ENCODE measurements at regions not wholly inside any gene's neighbourhood (a gene's known extent, or its start where the extent isn't known, plus 50 kb on each side); places are given as distances from the start of the nearest gene placed in this dataset.

DNA sequence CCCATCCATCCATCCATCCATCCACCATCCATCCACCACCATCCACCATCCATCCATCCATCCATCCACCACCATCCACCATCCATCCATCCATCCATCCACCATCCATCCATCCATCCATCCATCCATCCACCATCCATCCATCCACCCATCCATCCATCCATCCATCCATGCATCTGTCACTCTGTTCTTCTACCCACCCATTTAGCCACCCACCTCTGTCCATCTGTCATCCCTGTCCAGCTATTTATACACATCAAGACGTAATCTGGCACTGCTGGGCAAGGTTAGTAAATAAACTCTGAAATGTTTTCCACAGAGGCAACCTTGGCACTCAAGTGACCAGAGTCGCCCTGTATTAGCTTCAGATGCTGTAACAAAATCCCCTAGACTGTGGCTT is 120.9 kb downstream of the RTP5 start:
- Histone ChIP-seq H3K27ac (no peak overlapping the region), H3K4me1 (ENCODE audit: control insufficient read depth in 1 of 2, low read depth in 2 of 2) (no peaks in the 10 kb centered on the region), H3K27me3 (replicated peaks; ENCODE audit: insufficient read depth) (no peaks in the 10 kb centered on the region), H3K4me3 (no peak overlapping the region), H3K36me3 (no peaks in the 10 kb centered on the region), H3K9me3 (no peaks in the 10 kb centered on the region)
- ATAC-seq (ENCODE audit: insufficient number of reproducible peaks, low FRiP score, low read depth) (no peak), DNase-seq (ENCODE audit: low spot score) (no peak)
- no peak for TF ChIP-seq CTCF (IDR thresholded peaks at IDR 0.05)

GRCh38 chr2:241991299-241991698 is 121.8 kb downstream of the RTP5 start:
- H3K27me3 ChIP-seq (replicated peaks; ENCODE audit: insufficient read depth) = no peaks in the 10 kb centered on the region
- TF ChIP-seq CTCF (IDR thresholded peaks at IDR 0.05) = no peak
- ATAC-seq (ENCODE audit: insufficient number of reproducible peaks, low FRiP score, low read depth) (no peak), DNase-seq (ENCODE audit: low spot score) (no peak)
- no peaks in the 10 kb centered on the region for H3K4me1 ChIP-seq (ENCODE audit: control insufficient read depth in 1 of 2, low read depth in 2 of 2)
- H3K4me3 ChIP-seq = no peak overlapping the region
- H3K36me3 ChIP-seq = no peaks in the 10 kb centered on the region
- no peak overlapping the region for H3K27ac ChIP-seq
- no peaks in the 10 kb centered on the region for H3K9me3 ChIP-seq

GRCh38 chr2:241992753-241993152 is 123.2 kb downstream of the RTP5 start:
- H3K36me3 ChIP-seq = no peaks in the 10 kb centered on the region
- no peak overlapping the region for H3K4me3 ChIP-seq
- H3K4me1 ChIP-seq (ENCODE audit: control insufficient read depth in 1 of 2, low read depth in 2 of 2) = no peaks in the 10 kb centered on the region
- no peaks in the 10 kb centered on the region for H3K27me3 ChIP-seq (replicated peaks; ENCODE audit: insufficient read depth)
- TF ChIP-seq CTCF (IDR thresholded peaks at IDR 0.05) = no peak
- no peaks in the 10 kb centered on the region for H3K9me3 ChIP-seq
- no peak for DNase-seq (ENCODE audit: low spot score)
- no peak for ATAC-seq (ENCODE audit: insufficient number of reproducible peaks, low FRiP score, low read depth)
- H3K27ac ChIP-seq = no peak overlapping the region

- Histone ChIP-seq H3K4me1 (ENCODE audit: control insufficient read depth in 1 of 2, low read depth in 2 of 2) (no peaks in the 10 kb centered on the region), H3K27ac (no peak overlapping the region), H3K4me3 (no peak overlapping the region), H3K9me3 (no peaks in the 10 kb centered on the region), H3K36me3 (no peaks in the 10 kb centered on the region), H3K27me3 (replicated peaks; ENCODE audit: insufficient read depth) (no peaks in the 10 kb centered on the region)
- TF ChIP-seq CTCF (IDR thresholded peaks at IDR 0.05) = no peak
- ATAC-seq (ENCODE audit: insufficient number of reproducible peaks, low FRiP score, low read depth) = no peak
- no peak for DNase-seq (ENCODE audit: low spot score)
Observed at GRCh38 chr2:241993386-241994005, 124.0 kb downstream of the RTP5 start.

- no peaks in the 10 kb centered on the region for H3K27me3 ChIP-seq (replicated peaks; ENCODE audit: insufficient read depth)
- TF ChIP-seq CTCF (IDR thresholded peaks at IDR 0.05) = no peak
- H3K27ac ChIP-seq = no peak overlapping the region
- DNase-seq (ENCODE audit: low spot score) (no peak), ATAC-seq (ENCODE audit: insufficient number of reproducible peaks, low FRiP score, low read depth) (no peak)
- no peaks in the 10 kb centered on the region for H3K4me1 ChIP-seq (ENCODE audit: control insufficient read depth in 1 of 2, low read depth in 2 of 2)
- H3K4me3 ChIP-seq = no peak overlapping the region
- H3K36me3 ChIP-seq = no peaks in the 10 kb centered on the region
- H3K9me3 ChIP-seq = no peaks in the 10 kb centered on the region
Observed at GRCh38 chr2:241994086-241994485, 124.6 kb downstream of the RTP5 start.
